GM12864 (cell line): ENCODE measurements at regions not wholly inside any gene's neighbourhood (a gene's known extent, or its start where the extent isn't known, plus 50 kb on each side); places are given as distances from the start of the nearest gene placed in this dataset.
"Not testable (repeated sequence)": the region's sequence is repeated elsewhere in the genome, so short reads cannot be mapped to it uniquely, and the experiment has no call there.

Experiments used
- DNase-seq: peaks from one replicate; pipeline ENCODE4 v3.0.0-alpha.2; 2011; ENCODE audit warnings: low read depth
- H3K4me3 ChIP-seq: 2 replicates; pipeline ENCODE4 v1.5.1; 2011; ENCODE audit warnings: mild to moderate bottlenecking, low read depth, low read length, control low read depth
- TF ChIP-seq, protein P1 (sequence below): IDR thresholded peaks from 2 replicates; pipeline ENCODE4 v1.5.1; 2011; ENCODE audit warnings: low read depth, mild to moderate bottlenecking, moderate library complexity, low read length, control low read depth, inconsistent platforms; ENCODE audit errors: missing control alignments

DNA sequence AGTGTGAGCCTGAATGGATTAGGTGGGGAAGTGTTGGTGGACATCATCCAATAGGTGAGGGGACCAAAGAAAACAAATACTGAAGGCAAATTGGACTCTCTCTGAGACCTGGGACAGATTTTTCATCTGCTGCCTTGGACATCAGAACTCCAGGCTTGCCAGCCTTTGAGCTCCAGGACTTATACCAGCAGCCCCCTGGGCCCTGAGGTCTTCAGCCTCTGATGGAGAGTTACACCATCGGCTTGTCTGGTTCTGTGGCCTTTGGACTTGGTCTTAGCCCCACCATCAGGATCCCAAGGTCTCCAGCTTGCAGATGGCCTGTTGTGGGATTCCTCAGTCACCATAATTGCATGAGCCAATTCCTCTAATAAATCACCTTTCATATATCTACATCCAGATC is 80.8 kb upstream of the SLC8A3 start:
- no peak for DNase-seq
- H3K4me3 ChIP-seq: no peak overlapping the region
- TF ChIP-seq, protein P1, sequence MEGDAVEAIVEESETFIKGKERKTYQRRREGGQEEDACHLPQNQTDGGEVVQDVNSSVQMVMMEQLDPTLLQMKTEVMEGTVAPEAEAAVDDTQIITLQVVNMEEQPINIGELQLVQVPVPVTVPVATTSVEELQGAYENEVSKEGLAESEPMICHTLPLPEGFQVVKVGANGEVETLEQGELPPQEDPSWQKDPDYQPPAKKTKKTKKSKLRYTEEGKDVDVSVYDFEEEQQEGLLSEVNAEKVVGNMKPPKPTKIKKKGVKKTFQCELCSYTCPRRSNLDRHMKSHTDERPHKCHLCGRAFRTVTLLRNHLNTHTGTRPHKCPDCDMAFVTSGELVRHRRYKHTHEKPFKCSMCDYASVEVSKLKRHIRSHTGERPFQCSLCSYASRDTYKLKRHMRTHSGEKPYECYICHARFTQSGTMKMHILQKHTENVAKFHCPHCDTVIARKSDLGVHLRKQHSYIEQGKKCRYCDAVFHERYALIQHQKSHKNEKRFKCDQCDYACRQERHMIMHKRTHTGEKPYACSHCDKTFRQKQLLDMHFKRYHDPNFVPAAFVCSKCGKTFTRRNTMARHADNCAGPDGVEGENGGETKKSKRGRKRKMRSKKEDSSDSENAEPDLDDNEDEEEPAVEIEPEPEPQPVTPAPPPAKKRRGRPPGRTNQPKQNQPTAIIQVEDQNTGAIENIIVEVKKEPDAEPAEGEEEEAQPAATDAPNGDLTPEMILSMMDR: no peak

GRCh38 chr14:70268760-70269159 is 80.0 kb upstream of the SLC8A3 start:
- DNase-seq: no peak
- H3K4me3 ChIP-seq: no peak overlapping the region
- TF ChIP-seq, protein P1: no peak

DNA sequence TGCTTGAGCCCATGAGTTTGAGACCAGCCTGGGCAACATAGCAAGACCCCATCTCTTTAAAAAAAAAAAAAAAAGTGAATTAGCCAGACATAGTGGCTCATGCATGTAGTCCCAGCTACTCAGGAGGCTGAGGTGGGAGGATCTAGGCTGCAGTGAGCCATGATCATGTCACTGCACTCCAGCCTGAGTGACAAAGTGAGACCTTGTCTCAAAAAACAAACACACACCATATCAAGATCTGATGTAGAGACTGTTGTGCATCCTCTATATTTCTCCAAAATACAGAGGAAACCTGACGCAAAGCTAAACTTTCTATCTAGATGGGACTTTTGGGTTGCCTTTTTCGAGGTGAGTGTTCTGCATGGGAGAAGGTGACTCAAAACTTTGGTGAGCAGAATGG is 77.4 kb upstream of the SLC8A3 start:
- TF ChIP-seq, protein P1: no peak
- DNase-seq: no peak
- no peak overlapping the region for H3K4me3 ChIP-seq

GRCh38 chr14:70265422-70265821 is 76.7 kb upstream of the SLC8A3 start:
- no peak overlapping the region for H3K4me3 ChIP-seq
- TF ChIP-seq, protein P1: no peak
- no peak for DNase-seq

GRCh38 chr14:70259420-70259819 is 70.7 kb upstream of the SLC8A3 start:
- TF ChIP-seq, protein P1: no peak
- no peak for DNase-seq
- no peak overlapping the region for H3K4me3 ChIP-seq

- TF ChIP-seq, protein P1: peak; percentile 77
- H3K4me3 ChIP-seq: no peak overlapping the region
- DNase-seq: no peak
Measured at GRCh38 chr14:70257526-70257925, 68.8 kb upstream of the SLC8A3 start.

- H3K4me3 ChIP-seq: no peak overlapping the region
- TF ChIP-seq, protein P1: no peak
- no peak for DNase-seq
Measured at GRCh38 chr14:70256601-70257000, 67.8 kb upstream of the SLC8A3 start.

GRCh38 chr14:70255071-70256057 is 66.6 kb upstream of the SLC8A3 start:
- peak overlapping the region; percentile 49 for H3K4me3 ChIP-seq
- not testable (repeated sequence) for DNase-seq
